ENCODE measurements at regions not wholly inside any gene's neighbourhood (a gene's known extent, or its start where the extent isn't known, plus 50 kb on each side); places are given as distances from the start of the nearest gene placed in this dataset.

GRCh38 chr7:136333636-136334035, 356.5 kb upstream of the MTPN start:
- TF ChIP-seq POLR2AphosphoS5 (IDR thresholded peaks at IDR 0.05; ENCODE audit: low read depth, low read length) = no peak
- TF ChIP-seq, protein P1, sequence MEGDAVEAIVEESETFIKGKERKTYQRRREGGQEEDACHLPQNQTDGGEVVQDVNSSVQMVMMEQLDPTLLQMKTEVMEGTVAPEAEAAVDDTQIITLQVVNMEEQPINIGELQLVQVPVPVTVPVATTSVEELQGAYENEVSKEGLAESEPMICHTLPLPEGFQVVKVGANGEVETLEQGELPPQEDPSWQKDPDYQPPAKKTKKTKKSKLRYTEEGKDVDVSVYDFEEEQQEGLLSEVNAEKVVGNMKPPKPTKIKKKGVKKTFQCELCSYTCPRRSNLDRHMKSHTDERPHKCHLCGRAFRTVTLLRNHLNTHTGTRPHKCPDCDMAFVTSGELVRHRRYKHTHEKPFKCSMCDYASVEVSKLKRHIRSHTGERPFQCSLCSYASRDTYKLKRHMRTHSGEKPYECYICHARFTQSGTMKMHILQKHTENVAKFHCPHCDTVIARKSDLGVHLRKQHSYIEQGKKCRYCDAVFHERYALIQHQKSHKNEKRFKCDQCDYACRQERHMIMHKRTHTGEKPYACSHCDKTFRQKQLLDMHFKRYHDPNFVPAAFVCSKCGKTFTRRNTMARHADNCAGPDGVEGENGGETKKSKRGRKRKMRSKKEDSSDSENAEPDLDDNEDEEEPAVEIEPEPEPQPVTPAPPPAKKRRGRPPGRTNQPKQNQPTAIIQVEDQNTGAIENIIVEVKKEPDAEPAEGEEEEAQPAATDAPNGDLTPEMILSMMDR (IDR thresholded peaks at IDR 0.05) = no peak
- TF ChIP-seq, protein P2, sequence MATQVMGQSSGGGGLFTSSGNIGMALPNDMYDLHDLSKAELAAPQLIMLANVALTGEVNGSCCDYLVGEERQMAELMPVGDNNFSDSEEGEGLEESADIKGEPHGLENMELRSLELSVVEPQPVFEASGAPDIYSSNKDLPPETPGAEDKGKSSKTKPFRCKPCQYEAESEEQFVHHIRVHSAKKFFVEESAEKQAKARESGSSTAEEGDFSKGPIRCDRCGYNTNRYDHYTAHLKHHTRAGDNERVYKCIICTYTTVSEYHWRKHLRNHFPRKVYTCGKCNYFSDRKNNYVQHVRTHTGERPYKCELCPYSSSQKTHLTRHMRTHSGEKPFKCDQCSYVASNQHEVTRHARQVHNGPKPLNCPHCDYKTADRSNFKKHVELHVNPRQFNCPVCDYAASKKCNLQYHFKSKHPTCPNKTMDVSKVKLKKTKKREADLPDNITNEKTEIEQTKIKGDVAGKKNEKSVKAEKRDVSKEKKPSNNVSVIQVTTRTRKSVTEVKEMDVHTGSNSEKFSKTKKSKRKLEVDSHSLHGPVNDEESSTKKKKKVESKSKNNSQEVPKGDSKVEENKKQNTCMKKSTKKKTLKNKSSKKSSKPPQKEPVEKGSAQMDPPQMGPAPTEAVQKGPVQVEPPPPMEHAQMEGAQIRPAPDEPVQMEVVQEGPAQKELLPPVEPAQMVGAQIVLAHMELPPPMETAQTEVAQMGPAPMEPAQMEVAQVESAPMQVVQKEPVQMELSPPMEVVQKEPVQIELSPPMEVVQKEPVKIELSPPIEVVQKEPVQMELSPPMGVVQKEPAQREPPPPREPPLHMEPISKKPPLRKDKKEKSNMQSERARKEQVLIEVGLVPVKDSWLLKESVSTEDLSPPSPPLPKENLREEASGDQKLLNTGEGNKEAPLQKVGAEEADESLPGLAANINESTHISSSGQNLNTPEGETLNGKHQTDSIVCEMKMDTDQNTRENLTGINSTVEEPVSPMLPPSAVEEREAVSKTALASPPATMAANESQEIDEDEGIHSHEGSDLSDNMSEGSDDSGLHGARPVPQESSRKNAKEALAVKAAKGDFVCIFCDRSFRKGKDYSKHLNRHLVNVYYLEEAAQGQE (IDR thresholded peaks at IDR 0.05; ENCODE audit: insufficient read depth in 1 of 2, low read depth in 2 of 2, low read length in 1 of 2) = no peak
- no peak for TF ChIP-seq TCF7L2 (IDR thresholded peaks at IDR 0.05; ENCODE audit: low read depth, low read length)

Measured in Panc1 (cell line).